ENCODE measurements at regions not wholly inside any gene's neighbourhood (a gene's known extent, or its start where the extent isn't known, plus 50 kb on each side); places are given as distances from the start of the nearest gene placed in this dataset.
"Not testable (repeated sequence)": the region's sequence is repeated elsewhere in the genome, so short reads cannot be mapped to it uniquely, and the experiment has no call there.

DNA sequence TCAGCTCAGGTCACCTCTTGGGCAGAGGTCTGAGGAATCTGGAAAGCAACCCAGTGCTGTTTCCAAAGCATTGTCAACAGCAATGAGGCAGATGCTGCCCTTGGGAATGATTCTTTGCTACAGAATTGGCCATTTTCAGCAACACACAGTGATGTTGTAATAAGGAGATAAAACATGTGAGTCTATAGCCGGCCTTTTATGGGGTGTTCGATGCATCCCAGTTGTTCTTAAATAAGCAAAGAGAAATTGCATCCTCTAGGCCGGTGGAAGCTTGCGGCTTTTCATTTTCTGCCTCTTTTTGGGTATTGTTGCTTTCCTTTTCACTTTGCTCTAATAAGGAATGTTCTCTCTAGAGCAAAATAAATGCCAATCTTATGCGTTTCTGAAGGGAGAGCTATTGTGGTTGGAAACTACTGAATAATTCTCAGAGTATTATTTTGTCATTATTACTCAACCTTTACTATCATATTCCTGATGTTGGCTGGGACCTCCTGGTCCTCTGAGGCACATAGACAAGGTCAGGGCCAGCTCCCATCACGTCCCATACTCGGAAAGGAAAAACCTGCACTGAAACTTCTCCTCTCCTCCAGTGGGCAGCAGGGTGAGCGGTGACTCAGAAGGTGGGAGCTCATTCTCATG, 214.2 kb downstream of the CDH26 start:
- no peak for DNase-seq

DNA sequence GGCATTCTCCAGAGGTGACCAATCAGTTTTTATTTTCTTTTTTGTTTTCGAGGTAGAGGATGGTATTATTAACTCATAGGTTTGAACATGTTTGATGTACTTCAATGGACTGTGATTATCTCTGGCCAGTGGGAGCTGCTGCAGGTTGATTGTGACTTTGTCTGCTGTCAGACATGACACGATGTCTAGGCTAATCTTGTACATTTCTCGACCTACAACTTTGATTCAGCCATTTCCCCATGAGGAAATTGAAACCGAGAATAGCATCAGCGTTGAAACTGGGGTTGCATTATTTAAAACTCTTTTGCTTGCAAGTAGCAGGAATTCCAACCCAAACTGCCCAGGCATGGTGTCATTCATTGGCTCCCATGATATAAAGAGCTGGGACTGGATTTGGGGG, 218.9 kb downstream of the CDH26 start:
- no peak for DNase-seq

DNA sequence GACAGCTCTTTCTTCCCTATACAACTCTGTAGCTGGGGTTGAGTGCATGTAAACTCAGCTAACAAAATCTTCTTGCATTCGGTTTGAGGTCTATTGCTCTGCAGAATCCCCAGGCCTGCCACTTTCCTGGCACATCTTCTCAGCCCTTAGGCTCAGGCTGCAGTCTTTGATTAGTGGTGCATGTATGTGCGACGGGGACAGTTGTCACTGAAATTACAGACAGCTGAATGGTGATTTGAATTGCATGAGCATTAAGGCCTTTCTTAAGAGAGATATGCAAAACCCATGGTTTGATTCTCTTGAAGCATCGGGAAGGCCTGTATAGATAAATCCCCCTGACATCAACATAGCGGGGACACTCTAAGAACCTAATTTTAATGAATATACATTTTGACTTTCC, 222.8 kb downstream of the CDH26 start:
- no peak for DNase-seq

DNA sequence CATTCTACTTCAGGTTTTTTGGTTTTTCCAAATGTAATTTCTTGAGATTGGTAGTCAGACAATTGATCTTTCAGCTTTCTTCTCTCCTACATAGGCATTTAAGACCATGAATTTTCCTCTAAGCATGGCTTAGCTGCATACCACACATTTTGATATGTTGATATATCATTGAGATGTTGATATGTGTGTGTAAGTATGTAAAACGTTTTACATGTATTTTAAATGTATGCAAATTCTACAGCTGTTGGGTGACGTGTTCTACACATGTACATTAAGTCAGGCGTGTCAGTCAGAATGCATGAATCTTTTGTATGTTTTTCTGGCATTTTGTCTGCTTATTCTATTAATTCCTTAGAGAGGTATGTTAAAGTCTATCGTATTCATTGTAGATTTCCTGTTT, 228.2 kb downstream of the CDH26 start:
- no peak for DNase-seq

DNA sequence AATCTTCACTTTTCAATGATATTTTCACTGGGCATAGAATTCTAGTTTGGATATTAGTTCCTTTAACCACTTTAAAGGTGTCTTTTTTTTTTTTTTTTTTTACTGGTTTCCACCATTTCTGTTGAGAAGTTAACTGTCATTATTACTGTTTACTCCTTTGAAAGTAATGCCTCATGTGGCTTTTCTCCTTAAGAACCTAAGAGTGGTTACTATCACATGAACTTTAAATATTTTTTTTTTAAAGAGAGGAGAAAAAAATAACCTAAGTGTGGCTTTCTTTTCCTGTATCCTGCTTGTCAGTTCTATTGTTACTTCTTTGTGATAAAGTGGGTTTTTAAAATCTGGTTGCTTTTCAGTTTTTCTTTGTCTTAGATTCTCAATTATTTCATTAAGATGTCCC, 229.5 kb downstream of the CDH26 start:
- no peak for DNase-seq

DNA sequence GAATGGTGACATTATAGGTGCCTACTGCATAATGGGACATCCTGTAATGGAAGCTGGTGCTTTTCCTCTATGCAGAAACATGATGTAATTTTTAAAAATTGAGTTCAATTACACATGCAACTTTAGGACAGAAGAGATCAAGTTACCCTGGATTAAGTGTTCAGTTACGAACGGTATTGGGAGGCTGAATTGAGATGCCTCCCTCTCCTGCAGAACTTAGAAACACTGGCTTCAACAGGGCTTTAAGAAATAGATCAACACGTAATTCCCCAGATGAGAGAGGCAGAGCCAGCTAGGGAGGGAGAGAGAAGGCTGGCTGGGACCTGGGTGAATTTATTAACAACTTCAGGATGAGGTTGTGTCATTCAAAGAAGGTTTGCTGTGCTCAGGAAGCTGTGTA, 232.8 kb downstream of the CDH26 start:
- DNase-seq, result no peak

DNA sequence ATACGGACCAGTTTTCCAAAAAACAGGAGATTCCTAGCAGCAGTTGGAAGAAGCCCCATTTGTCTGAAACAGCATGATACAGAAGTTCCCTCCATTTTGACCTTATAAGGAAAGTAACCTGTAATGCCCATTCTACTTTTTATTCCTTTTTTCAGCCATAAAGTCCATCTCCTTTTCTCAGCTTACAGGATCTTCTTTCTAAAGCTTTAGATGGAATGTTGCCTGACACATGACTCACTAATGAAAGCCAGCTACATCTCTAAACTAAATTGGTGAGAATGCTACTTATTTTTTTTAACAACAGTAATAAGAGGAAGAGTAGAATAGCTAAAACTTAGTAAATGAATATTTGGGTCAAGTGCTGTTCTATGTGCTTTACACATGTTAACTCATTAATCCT, 234.1 kb downstream of the CDH26 start:
- DNase-seq, result no peak

DNA sequence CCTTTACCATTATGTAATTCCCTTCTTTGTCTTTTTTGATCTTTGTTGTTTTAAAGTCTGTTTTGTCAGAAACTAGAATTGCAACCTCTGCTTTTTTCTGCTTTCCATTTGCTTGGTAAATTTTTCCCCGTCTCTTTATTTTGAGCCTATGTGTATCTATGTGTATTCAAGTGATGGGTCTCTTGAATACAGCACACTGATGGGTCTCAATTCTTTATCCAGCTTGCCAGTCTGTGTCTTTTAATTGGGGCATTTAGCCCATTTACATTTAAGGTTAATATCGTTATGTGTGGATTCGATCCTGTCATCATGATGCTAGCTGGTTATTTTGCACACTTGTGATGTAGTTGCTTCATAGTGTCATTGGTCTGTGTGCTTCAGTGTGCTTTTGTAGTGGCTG, 240.9 kb downstream of the CDH26 start:
- DNase-seq, result not testable (repeated sequence)

DNA sequence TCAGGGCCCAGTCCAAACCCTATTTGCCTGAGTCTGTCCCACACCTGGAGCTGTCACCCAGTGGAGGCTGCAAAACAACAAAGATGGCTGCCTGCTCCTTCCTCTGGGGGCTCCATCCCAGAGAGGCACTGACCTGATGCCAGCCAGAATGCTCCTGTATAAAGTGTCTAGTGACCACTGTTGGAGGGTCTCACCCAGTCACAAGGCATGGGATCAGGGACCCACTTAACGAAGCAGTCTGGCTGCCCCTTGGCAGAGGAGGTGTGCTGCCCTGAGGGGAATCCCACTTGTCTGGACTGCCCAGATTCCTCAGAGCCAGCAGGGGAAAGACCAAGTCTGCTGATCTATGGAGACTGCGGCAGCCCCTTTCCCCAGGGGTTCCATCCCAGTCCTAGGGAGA, 241.6 kb downstream of the CDH26 start:
- no peak for DNase-seq

DNA sequence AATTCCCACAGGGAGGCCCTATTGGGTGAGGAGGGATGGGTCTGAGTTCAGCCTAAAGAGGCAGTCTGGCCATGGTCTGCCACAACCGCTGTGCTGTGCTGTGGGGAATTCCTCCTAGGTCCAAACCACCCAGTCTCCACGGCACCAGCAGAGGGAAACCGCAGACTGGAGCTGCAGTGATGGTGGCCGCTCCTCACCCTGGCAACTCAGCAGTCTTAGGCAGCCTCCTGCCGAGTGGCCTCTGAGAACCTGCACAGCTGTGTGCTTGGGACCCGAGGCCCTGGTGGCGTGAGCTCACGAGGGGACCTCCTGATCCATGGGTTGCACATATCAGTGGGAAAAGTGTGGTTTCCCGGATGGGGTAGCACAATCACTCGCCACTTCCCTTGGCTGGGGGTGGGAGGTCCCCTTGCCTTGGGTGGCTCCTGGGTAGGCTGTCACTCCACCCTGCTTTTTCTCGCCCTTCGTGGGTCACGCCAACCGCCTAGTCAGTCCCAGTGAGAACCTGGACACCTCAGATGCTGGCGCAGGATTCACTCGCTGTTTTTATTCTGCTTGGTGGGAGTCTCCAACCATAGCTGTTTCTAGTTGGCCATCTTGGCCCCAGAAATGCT, 242.2 kb downstream of the CDH26 start:
- DNase-seq, result no peak

DNA sequence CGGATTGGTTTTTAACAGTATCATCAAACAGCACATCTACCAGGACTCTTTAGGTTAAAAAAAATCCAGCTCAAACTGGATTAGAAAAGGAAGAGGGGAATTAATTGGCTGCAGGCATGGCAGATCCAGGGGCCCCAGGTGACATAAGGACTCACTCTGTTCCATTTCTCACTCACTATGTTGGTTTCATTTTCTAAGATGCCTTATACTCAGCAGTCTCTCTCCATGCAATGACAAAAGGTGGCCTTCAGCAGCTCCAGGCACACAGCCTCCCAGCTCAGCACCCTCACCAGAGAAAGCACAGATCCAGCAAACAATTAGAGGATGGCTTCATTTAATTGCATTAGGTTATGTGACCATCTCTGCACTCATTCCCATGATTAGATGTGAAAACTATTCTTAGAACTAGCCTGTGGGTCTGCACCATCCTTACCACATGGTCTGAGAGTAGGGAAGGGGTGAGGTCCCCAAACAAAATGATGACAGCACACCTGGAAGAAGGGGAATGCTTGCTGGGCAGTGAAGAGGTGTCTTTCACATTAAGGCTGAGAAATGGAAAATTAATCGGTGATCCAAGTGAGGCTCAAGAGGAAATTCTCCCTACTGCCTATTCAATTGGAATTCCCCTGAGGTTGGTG, 243.1 kb downstream of the CDH26 start:
- no peak for DNase-seq

DNA sequence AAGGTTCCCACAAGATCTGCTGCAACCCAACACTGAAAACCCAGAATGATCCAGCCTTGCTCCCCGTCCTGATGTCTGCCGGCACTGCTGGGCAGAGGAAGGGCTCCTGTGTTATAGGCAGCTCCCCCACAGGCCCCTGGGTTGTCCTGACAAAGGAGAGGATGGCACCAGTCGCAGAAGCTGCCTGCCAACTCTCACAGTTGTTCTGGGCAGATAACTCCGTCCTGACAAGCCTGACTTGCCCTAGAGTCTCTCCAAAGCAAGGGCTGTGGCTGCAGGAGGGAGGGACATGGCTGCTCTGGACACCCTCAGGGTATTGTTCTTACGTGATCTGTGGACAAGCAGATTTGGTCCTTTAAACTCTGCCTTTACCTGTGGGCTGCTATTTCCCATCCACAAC, 243.8 kb downstream of the CDH26 start:
- DNase-seq, result peak in 1 of 2 experiments; percentile 23

DNA sequence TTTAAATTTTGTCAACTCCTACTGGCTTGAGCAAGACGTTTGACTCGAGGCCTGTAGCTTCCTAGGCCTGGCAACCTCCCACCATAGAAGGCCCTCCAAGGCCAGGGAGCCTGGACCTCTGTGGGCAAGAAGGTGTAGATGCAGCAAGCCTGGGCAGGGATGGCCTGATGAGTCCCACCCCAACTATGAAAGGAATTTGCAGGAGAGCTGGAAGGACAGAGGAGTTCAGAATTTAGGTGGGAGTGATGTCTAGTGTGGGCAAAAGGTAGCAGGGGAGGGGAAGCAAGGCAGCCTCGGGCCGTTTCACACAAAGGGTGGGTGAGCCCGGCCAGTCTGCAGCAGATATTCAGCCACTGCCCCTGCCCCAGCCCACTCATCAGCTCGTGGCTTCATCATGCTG, 245.2 kb downstream of the CDH26 start:
- DNase-seq, result no peak

DNA sequence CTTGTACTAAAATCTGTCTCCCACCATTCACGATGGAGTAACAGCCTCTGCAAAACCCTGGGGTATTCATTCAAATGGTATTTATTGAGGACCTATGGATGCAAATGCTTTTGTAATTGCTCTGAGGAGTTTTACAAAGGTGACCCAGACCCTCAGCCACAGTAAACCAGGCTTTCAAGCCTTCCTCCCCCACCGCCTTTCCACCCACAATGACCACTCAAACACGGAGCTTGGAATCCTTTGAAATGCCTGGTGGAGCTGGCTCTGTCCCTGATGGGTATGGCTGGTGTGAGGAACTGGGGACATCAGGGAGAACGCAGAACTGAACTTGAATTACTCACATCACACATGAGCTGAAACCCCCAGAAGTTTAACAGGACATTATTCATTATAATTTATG, 246.4 kb downstream of the CDH26 start:
- no peak for DNase-seq

DNA sequence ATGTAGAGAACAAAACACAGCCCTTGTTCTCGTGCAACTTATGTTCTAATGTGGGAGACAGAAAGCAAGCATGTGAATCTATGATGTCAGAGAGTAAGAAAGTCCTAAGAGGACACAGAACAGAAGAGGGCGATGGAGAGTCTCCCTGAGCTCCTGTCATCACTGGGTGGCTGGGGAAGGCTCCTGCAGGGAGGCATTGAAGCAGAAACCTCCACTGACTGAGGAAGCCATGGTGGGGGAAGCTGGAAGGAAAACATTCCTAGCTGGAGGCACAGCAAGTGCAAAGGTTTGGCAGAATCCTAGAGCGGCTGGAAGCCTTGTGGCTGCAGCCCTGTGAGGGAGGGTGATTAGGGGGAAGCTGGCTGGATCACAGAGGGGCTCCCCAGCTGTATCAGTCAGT, 248.0 kb downstream of the CDH26 start:
- DNase-seq, result peak; percentile 35 to 48

DNA sequence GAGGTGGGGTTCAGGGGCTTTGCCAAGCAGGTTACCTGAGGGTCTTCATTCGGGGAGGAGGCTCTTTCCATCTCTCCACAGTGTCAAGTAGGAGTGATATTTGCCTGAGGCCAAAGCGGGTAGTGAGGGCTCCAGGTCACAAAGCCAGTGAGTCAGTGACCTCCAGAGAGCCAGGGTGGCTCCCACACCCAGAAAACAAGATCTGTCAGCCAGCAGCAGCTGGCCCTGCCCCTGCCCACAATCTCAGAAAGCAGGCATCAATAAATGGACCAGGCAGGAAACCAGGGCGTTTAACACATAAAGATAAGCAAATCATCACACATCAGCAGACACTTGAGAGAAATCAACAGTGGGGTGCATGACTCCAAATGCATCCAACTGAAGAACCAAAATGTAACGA, 250.8 kb downstream of the CDH26 start:
- no peak for DNase-seq

DNA sequence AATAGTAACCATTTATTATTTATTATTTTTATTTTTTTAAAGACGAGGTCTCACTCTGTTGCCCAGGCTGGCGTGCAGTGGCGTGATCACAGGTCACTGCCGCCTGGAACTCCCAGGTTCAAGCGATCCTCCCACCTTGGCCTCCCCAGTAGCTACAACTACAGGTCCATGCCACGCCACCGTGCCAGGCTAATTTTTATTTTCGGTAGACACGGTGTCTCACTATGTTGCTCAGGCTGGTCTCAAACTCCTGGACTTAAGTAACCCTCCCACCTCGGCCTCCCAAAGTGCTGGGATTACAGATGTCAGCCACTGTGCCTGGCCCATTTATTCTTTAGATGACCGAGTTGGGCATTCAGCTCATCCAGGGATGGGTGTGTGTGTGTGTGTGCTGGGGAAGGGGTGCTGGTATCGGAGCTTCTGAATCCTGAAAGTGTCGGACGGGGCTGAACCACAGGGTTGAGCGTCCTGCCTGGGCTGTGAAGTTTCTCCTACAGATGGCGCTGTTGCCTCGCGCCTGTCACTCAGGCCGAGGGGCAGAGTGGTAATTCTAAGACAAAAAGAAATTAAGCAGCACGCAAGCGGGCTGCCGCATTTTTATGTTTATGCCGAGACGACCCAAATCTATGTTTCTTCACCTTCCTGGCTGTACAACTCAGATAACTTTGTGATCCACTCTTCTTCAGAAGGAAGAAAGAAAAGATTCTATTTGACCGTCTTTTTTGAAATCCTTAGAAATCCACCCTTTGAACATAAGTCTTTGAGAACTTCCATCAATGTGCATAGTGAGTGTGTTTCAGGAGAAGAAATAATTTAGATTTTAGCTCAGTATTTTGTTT, 252.8 kb downstream of the CDH26 start:
- peak; percentile 38 to 71 for DNase-seq

DNA sequence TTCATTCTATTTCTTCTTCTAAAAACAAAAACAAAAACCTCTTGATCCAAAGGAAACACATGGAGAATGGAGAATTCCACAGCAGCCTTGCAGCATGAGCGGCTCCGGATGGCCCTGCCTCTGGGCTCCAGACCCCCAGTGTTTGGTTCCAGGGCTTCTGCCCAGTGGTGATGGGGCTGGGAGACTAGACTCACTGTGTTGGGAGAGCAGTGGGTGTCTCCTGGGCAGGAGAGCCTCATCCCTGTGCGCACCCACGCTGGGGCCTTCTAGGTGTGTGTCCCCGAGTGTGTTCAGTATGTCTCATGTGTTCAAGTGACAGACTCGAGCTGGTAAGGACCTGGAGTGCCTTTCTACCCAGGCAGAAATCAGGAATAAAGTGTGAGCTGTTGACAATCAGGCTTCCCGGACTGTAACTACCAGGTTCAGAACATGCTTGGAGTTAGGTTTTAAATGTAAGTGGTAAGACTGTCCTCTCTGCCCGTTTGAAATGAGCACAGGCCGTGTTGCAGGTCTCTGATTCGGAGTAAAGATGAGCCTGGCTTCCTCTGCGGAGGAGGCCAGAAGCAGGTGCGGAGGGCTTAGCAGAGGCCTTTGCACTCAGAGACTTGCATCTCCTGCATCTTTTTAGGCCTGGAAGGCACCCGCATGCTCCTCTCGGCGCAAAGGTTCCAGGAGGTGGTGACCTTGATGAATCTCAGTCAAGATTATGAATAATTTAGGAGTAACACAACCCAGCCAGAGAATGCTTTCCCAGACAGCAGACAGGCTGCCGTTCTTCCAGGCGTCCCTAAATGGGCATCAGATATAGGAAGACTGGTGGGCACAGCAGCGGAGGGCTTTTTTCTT, 253.6 kb downstream of the CDH26 start:
- DNase-seq, result no peak

DNA sequence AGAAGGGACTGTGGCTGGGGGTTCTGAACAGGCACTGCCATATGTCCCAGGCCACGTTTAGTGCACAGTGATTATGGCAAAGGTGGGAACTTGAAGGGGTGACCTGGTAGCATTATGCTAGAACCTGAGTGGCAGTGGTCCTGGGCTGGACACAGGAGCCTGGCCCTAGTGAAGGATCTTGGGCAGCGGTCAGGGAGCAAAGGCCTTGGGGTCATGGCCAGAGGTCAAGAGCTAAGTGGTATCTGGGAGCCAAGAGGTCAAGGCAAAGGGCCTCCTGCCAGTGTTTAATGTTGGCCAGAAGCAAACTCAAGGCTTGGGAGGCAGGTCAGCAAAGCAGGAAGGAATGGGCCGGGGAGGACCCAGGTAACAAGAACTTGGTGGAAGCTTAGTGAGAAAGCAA, 254.5 kb downstream of the CDH26 start:
- DNase-seq, result no peak

DNA sequence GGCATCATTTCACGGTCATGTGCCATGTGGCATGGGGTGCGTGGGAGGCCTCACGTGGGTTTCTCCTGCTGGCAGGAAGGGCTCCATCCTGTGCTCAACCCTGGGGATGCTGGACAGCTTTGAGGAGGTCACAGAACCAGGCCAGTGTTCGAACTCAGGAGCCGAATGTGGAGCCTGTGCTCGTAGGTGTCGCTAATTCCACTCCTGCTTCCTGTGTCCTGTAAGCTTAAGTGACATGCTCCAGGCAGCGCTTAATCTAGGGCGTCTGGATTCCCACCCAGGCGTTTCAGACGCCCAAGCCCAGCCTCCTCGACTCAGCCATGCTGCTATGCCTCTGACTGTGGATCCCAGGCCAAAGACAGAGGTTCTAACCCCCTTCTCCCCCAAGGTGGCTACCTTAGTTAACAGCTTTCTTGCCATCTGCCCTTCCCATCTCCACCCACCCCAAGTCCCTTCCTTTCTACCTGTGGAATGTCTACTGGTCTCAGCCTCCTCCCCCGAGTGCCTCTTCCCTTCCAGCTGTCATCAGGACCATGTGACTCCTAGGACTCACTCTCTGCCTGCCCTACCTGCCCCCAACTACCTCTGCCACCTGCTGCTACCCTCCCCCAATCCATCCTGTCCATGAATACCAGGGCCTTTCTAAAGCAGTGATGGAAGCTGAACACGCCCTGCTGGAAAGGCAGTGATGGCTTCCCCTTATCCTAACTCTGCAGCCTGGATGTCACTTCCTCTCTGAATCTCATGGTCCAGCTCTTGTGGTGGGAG, 255.1 kb downstream of the CDH26 start:
- no peak for DNase-seq

DNA sequence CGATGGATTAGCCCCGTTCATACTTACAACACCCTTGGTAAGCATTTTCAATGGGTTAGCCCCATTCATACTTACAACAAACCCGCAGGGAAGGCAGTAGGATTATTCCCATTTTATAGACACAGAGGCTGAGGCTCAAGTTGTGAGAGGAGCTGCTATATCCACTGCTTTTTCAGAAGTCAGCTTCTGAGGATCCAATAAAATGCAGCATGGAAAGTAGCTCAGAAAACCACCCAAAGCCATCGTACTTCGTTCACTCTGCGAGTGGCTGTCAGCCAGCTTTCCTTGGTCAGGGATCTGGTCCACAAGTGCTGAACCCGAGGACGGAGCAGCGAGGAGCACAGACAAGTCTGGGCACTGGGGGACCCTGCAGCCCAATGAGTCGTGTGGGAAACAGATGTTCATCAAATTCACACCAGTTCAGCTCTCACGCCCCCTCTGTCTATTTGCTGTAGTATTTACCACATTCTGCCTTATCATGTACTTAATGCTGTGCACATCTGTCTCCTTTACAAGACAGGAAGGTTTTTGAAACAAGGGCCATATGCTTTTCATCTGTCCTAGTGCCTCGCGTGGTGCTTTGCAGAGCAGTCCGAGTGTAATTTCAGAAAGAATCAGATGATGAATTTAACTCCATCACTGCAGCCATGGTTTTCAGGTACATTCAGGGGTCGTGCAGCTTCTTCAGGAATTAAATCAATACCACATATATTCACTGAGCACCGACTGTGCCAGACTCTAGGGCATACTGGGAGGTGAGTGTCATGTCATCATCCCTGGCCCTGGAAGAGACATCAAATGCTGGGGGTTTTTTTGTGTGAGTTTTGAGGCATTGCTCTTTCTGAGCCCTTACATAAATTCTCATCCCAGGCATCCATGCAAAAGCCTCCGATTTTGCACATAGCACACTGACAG, 256.9 kb downstream of the CDH26 start:
- no peak for DNase-seq

Measured in NCI-H446 (cell line).